CD4-positive, alpha-beta T cell (primary cell): ENCODE measurements at regions not wholly inside any gene's neighbourhood (a gene's known extent, or its start where the extent isn't known, plus 50 kb on each side); places are given as distances from the start of the nearest gene placed in this dataset.

Source experiments
- ATAC-seq: fragments of 200-7000 bp; cut with Tn5 transposase; one replicate; pipeline ENCODE4 v1.10.0; 2022; ENCODE audit warnings: mild to moderate bottlenecking; ENCODE audit not compliant: poor library complexity
- CTCF ChIA-PET: fragments of 350-600 bp; sonication (Branson Sonifier 250); formaldehyde crosslinking; loops from one replicate; lab custom pipeline; 2021; ENCODE audit warnings: antibody characterized with exemption, inconsistent platforms; lab: Charles Lee
- POLR2A ChIA-PET: fragments of 350-600 bp; sonication (Branson Sonifier 250); formaldehyde crosslinking; loops from one replicate; lab custom pipeline; 2021; ENCODE audit warnings: antibody characterized with exemption, inconsistent platforms; lab: Charles Lee
- DNase-seq, 14 experiments: peaks; one replicate each; pipeline ENCODE4 v3.0.0-alpha.2; 2013 to 2020; ENCODE audit warnings: mixed read lengths in 2 of 14
- H3K27ac ChIP-seq, 2 donors: one replicate each; pipeline versions ENCODE4 v1.5.1 to v1.7.0; 2013; ENCODE audit warnings: low read length in 2 of 2, low read depth in 1 of 2, mild to moderate bottlenecking in 1 of 2
- H3K27me3 ChIP-seq, 2 experiments: 1 replicate in 1 of 2; 2 replicates in 1 of 2; pipeline versions ENCODE4 v1.6.1 to v1.7.0; 2013; ENCODE audit warnings: low read length in 2 of 2, control low read depth in 1 of 2, mild to moderate bottlenecking in 1 of 2, moderate library complexity in 1 of 2; ENCODE audit not compliant: insufficient read depth in 2 of 2, control insufficient read depth in 1 of 2
- H3K36me3 ChIP-seq: one replicate; pipeline ENCODE4 v1.6.1; 2013; ENCODE audit warnings: low read length, control low read depth; ENCODE audit not compliant: insufficient read depth
- H3K4me1 ChIP-seq: one replicate; pipeline ENCODE4 v1.6.1; 2013; ENCODE audit warnings: low read length, control low read depth; ENCODE audit not compliant: insufficient read depth
- H3K4me3 ChIP-seq: one replicate; pipeline ENCODE4 v1.5.1; 2013; ENCODE audit warnings: mild to moderate bottlenecking, low read length, moderate library complexity
- H3K9me3 ChIP-seq, 2 experiments: 1 replicate in 1 of 2; 2 replicates in 1 of 2; pipeline versions ENCODE4 v1.6.1 to v1.7.0; 2013; ENCODE audit warnings: low read length in 2 of 2, mild to moderate bottlenecking in 2 of 2, control low read depth in 1 of 2, moderate library complexity in 1 of 2; ENCODE audit not compliant: control insufficient read depth in 1 of 2, insufficient read depth in 1 of 2
- H3K27ac Mint-ChIP-seq: one replicate; pipeline ENCODE4 v1.8.0; 2020; ENCODE audit warnings: mixed read lengths
- H3K27me3 Mint-ChIP-seq: one replicate; pipeline ENCODE4 v1.8.0; 2021; ENCODE audit warnings: mixed read lengths
- H3K36me3 Mint-ChIP-seq: one replicate; pipeline ENCODE4 v1.8.0; 2021; ENCODE audit warnings: low read depth, mixed read lengths
- H3K4me1 Mint-ChIP-seq: one replicate; pipeline ENCODE4 v1.8.0; 2021; ENCODE audit warnings: low read depth, mixed read lengths
- H3K4me3 Mint-ChIP-seq: one replicate; pipeline ENCODE4 v1.8.0; 2020; ENCODE audit warnings: mild to moderate bottlenecking, mixed read lengths
- H3K9me3 Mint-ChIP-seq: one replicate; pipeline ENCODE4 v1.8.0; 2020; ENCODE audit warnings: mixed read lengths
- CTCF ChIP-seq: fragments of 200-600 bp; IDR thresholded peaks from one replicate; pipeline ENCODE4 v1.8.0; 2022; ENCODE audit warnings: antibody characterized with exemption, mild to moderate bottlenecking
- intact Hi-C, 2 experiments: fragments of 100-400 bp; cut with DNase I in 1 of 2; cut with micrococcal nuclease in 1 of 2; formaldehyde crosslinking; loops; one replicate each; pipeline versions ENCODE4 v1.15.1 to v1.9.0; 2023 to 2025; cut with DNase I, micrococcal nuclease

DNA sequence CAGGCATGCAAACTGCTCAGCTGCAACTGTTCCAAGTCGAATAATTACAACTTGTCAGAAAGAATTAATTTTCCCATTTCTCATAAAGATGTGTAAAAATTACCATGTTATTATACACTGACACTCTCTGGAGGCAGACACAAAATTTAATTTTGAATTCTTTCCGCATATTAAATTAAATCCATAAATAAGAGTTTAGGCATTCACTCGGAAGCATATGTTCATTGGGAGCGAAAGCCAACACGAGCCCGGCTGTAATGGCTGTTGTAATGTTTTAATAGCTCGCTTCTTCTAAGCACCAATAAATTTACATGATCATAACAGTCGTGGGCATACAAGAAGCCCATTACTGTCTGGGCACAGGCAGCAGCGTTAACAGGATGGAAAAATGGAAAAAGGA is 189.6 kb upstream of the SOX5 start:
- CTCF ChIA-PET = no interaction called here
- Mint-ChIP-seq H3K9me3 (no peaks in the 10 kb centered on the region), H3K27me3 (no peaks in the 10 kb centered on the region), H3K4me1 (no peaks in the 10 kb centered on the region), H3K4me3 (no peak overlapping the region), H3K27ac (no peak overlapping the region), H3K36me3 (no peaks in the 10 kb centered on the region)
- Histone ChIP-seq H3K9me3 (no peaks in the 10 kb centered on the region), H3K27me3 (no peaks in the 10 kb centered on the region), H3K36me3 (no peaks in the 10 kb centered on the region), H3K4me1 (no peaks in the 10 kb centered on the region), H3K27ac (no peak overlapping the region), H3K4me3 (no peak overlapping the region)
- POLR2A ChIA-PET = no interaction called here
- intact Hi-C loops = no loop called here
- no peak for TF ChIP-seq CTCF
- ATAC-seq (no peak), DNase-seq (no peak)

- Histone ChIP-seq H3K4me1 (no peaks in the 10 kb centered on the region), H3K9me3 (no peaks in the 10 kb centered on the region), H3K4me3 (no peak overlapping the region), H3K36me3 (no peaks in the 10 kb centered on the region), H3K27me3 (no peaks in the 10 kb centered on the region), H3K27ac (no peak overlapping the region)
- no peaks in the 10 kb centered on the region for H3K36me3 Mint-ChIP-seq
- no peaks in the 10 kb centered on the region for H3K27me3 Mint-ChIP-seq
- ChIA-PET CTCF (interaction anchor here (0.7 kb wide), 1 partner anchor 1019 kb away, joined by 3 read pairs; no protein-coding TSS in a partner anchor), POLR2A (no interaction called here)
- no peaks in the 10 kb centered on the region for H3K9me3 Mint-ChIP-seq
- H3K4me3 Mint-ChIP-seq = no peak overlapping the region
- no peak overlapping the region for H3K27ac Mint-ChIP-seq
- ATAC-seq (no peak), DNase-seq (no peak)
- TF ChIP-seq CTCF = no peak
- intact Hi-C loops = no loop called here
- no peaks in the 10 kb centered on the region for H3K4me1 Mint-ChIP-seq
Measured at GRCh38 chr12:24138041-24138440, 188.6 kb upstream of the SOX5 start.

DNA sequence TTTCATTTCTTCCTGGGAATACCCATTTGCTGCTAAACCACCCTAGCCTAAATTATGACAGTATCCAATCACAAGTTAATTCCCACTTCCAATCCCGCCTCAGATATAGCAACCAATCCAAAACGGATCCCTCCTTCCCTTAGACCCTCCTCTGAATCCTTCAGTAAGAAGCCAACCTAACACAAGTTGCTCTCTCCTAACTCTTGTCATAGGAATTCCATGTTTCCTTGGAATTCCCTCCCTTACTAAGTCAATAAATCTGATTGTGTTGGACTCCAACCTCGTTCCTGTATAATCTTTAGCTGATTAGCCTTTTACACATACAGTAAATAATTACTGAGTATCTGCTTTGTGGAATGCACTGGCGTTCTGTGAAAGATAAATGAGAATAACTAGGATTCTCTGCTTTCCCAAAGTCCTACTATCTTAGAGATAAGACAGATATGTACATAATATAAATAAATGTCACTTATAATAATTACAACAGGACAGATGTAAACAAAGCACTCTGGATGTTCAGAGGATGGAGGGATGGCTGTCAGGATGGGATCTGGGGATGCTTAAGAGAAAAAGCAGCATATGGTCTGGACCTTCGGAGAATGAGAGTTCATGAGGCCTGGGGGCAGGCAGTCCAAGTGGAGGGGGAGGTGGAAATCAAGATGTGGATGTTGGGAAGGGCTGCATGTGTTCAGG is 185.8 kb upstream of the SOX5 start:
- CTCF ChIA-PET = no interaction called here
- no peak overlapping the region for H3K4me3 Mint-ChIP-seq
- H3K4me1 ChIP-seq = no peaks in the 10 kb centered on the region
- no peaks in the 10 kb centered on the region for H3K9me3 ChIP-seq
- H3K36me3 Mint-ChIP-seq = no peaks in the 10 kb centered on the region
- H3K4me3 ChIP-seq = no peak overlapping the region
- POLR2A ChIA-PET = no interaction called here
- intact Hi-C loops = no loop called here
- H3K9me3 Mint-ChIP-seq = no peaks in the 10 kb centered on the region
- H3K36me3 ChIP-seq = no peaks in the 10 kb centered on the region
- no peak for TF ChIP-seq CTCF
- ATAC-seq = no peak
- H3K27me3 Mint-ChIP-seq = no peaks in the 10 kb centered on the region
- no peaks in the 10 kb centered on the region for H3K27me3 ChIP-seq
- DNase-seq = no peak
- H3K27ac Mint-ChIP-seq = no peak overlapping the region
- no peaks in the 10 kb centered on the region for H3K4me1 Mint-ChIP-seq
- no peak overlapping the region for H3K27ac ChIP-seq
